HepG2 (cell line): ENCODE measurements at regions not wholly inside any gene's neighbourhood (a gene's known extent, or its start where the extent isn't known, plus 50 kb on each side); places are given as distances from the start of the nearest gene placed in this dataset.

ENCODE experiments used
- ATAC-seq: fragments of 200-7000 bp; cut with Tn5 transposase; 3 replicates; pipeline ENCODE4 v1.9.1; 2020; ENCODE audit warnings: mild to moderate bottlenecking, moderate library complexity
- BruUV-seq: library from RNA; stranded (reverse); fragments of 400-500 nt; replicated peaks from 2 replicates; lab custom pipeline; 2021; lab: Mats Ljungman, UMichigan
- CTCF ChIA-PET: fragments of 300-600 bp; formaldehyde crosslinking; extraction: SDS; loops from one replicate; lab custom pipeline; 2021; ENCODE audit warnings: low total read pairs, inconsistent platforms, low intra/inter-chr PET ratio; lab: Yijun Ruan, JAX
- POLR2A ChIA-PET: fragments of 350-600 bp; sonication (Branson Sonifier 250); formaldehyde crosslinking; loops from one replicate; lab custom pipeline; 2020; ENCODE audit warnings: antibody characterized with exemption, inconsistent platforms; lab: Yijun Ruan, JAX
- DNase-seq: peaks from one replicate; pipeline ENCODE4 v3.0.0-alpha.2; 2015; ENCODE audit warnings: low spot score
- FAIRE-seq: peaks from 3 replicates; lab custom pipeline; 2011; peaks lifted over from hg19 to GRCh38; lab: Jason Lieb, UNC
- H2AFZ ChIP-seq: one replicate; pipeline ENCODE4 v1.6.1; 2011; ENCODE audit warnings: low read length, inconsistent platforms
- H3K27ac ChIP-seq: fragments of 300-600 bp; 3 replicates; pipeline ENCODE4 v1.8.0; 2011; ENCODE audit warnings: mixed run types, mild to moderate bottlenecking, mixed read lengths, low read length, inconsistent platforms; ENCODE audit not compliant: insufficient read depth; ENCODE audit errors: extremely low read length
- H3K27me3 ChIP-seq, 2 experiments: fragments of 200-600 bp in 1 of 2; 2 replicates in 1 of 2; 3 replicates in 1 of 2; pipeline versions ENCODE4 v1.6.0 to v1.8.0; 2011; ENCODE audit warnings: low read length in 2 of 2, mild to moderate bottlenecking in 2 of 2, moderate library complexity in 2 of 2, inconsistent platforms in 1 of 2; ENCODE audit not compliant: insufficient read depth in 2 of 2, control insufficient read depth in 1 of 2
- H3K36me3 ChIP-seq, 2 experiments: fragments of 200-600 bp in 1 of 2; replicated peaks in 1 of 2; 2 replicates in 1 of 2; 3 replicates in 1 of 2; pipeline versions ENCODE4 v1.5.1 to v1.8.0; 2011; ENCODE audit warnings: low read length in 2 of 2, inconsistent platforms in 1 of 2; ENCODE audit not compliant: insufficient read depth in 2 of 2, control insufficient read depth in 1 of 2
- H3K4me1 ChIP-seq: 2 replicates; pipeline ENCODE4 v1.5.1; 2012; ENCODE audit warnings: low read length, inconsistent platforms; ENCODE audit not compliant: insufficient read depth
- H3K4me2 ChIP-seq: 2 replicates; pipeline ENCODE4 v1.6.0; 2011; ENCODE audit warnings: low read depth, low read length, inconsistent platforms
- H3K4me3 ChIP-seq, 3 experiments: fragments of 200-600 bp in 1 of 3; sonication (generic), shearing (Covaris generic) in 1 of 3; replicated peaks in 1 of 3; 2 replicates each; pipeline ENCODE4 v1.5.1; 2011 to 2016; ENCODE audit warnings: low read length in 3 of 3, inconsistent platforms in 2 of 3, low read depth in 2 of 3, mild to moderate bottlenecking in 2 of 3, control low read depth in 1 of 3, mixed read lengths in 1 of 3; ENCODE audit not compliant: insufficient read depth in 1 of 3
- H3K79me2 ChIP-seq: one replicate; pipeline ENCODE4 v1.6.1; 2011; ENCODE audit warnings: low read length, inconsistent platforms; ENCODE audit not compliant: insufficient read depth
- H3K9ac ChIP-seq: 2 replicates; pipeline ENCODE4 v1.6.0; 2011; ENCODE audit warnings: mild to moderate bottlenecking, low read depth, low read length, inconsistent platforms; ENCODE audit not compliant: insufficient read depth
- H3K9me3 ChIP-seq: 2 replicates; pipeline ENCODE4 v1.5.1; 2012; ENCODE audit warnings: mild to moderate bottlenecking, low read length
- H4K20me1 ChIP-seq: 2 replicates; pipeline ENCODE4 v1.6.0; 2011; ENCODE audit warnings: inconsistent platforms, mild to moderate bottlenecking, low read length, moderate library complexity; ENCODE audit not compliant: insufficient read depth
- DMAP1 ChIP-seq: IDR thresholded peaks from 2 replicates; pipeline ENCODE4 v1.6.1; 2016
- ELF3 ChIP-seq: IDR thresholded peaks from 2 replicates; pipeline ENCODE4 v1.6.1; 2016; ENCODE audit warnings: missing genetic modification reagents, missing compliant biosample characterization
- GABPA ChIP-seq, 2 experiments: IDR thresholded peaks; 2 replicates each; pipeline ENCODE4 v1.6.1; 2011 to 2016; ENCODE audit warnings: low read depth in 2 of 2, low read length in 1 of 2, missing biosample characterization in 1 of 2, missing genetic modification characterization in 1 of 2
- GTF3A ChIP-seq: sonication (generic); formaldehyde crosslinking; conservative IDR thresholded peaks from 2 replicates; pipeline ENCODE4 v1.4.0; 2020; ENCODE audit warnings: mild to moderate bottlenecking, missing genetic modification reagents
- JARID2 ChIP-seq: sonication (generic); formaldehyde crosslinking; IDR thresholded peaks from 2 replicates; pipeline ENCODE4 v1.8.1; 2023; ENCODE audit warnings: missing genetic modification reagents, inconsistent platforms; ENCODE audit not compliant: insufficient replicate concordance
- KDM3A ChIP-seq: IDR thresholded peaks from 2 replicates; pipeline ENCODE4 v1.6.1; 2018; ENCODE audit warnings: low read depth, missing compliant biosample characterization
- KLF13 ChIP-seq: sonication (generic); formaldehyde crosslinking; IDR thresholded peaks from 2 replicates; pipeline ENCODE4 v1.4.0; 2020; ENCODE audit warnings: mild to moderate bottlenecking, missing genetic modification reagents
- MTF1 ChIP-seq: sonication (generic); formaldehyde crosslinking; IDR thresholded peaks from 2 replicates; pipeline ENCODE4 v1.5.0; 2020; ENCODE audit warnings: missing genetic modification reagents
- MYNN ChIP-seq: sonication (generic); formaldehyde crosslinking; IDR thresholded peaks from 2 replicates; pipeline ENCODE4 v1.4.0; 2020; ENCODE audit warnings: mild to moderate bottlenecking, low read depth, missing genetic modification reagents
- ZC3H4 ChIP-seq: sonication (generic); formaldehyde crosslinking; IDR thresholded peaks from 2 replicates; pipeline ENCODE4 v1.4.0; 2020; ENCODE audit warnings: missing genetic modification reagents, borderline replicate concordance
- ZNF256 ChIP-seq: sonication (generic); formaldehyde crosslinking; conservative IDR thresholded peaks from 2 replicates; pipeline ENCODE4 v1.4.0; 2020; ENCODE audit warnings: missing genetic modification reagents
- ZNF549 ChIP-seq: sonication (generic); formaldehyde crosslinking; IDR thresholded peaks from 2 replicates; pipeline ENCODE4 v1.5.0; 2020; ENCODE audit warnings: missing genetic modification reagents
- WGBS: methylation state at CpG from one replicate; pipeline ENCODE4 v1.1.6; 2017; ENCODE audit warnings: low lambda C conversion rate; 5-methylcytosine and 5-hydroxymethylcytosine counted together
- in situ Hi-C: cut with HindIII; loops from 2 replicates; pipeline ENCODE4 v1.10.0; 2017; ENCODE audit warnings: low pct_unique_long_range_greater_than_20kb; ENCODE audit not compliant: extremely low pct_ligation_motif_present
- intact Hi-C: fragments of 100-400 bp; cut with micrococcal nuclease; formaldehyde crosslinking; loops from one replicate; pipeline ENCODE4 v1.10.0; 2022; ENCODE audit not compliant: unreplicated experiment
- TF ChIP-seq, protein P1 (sequence below): fragments of 450-650 bp; IDR thresholded peaks from 2 replicates; pipeline ENCODE4 v1.6.1; 2017

DNA sequence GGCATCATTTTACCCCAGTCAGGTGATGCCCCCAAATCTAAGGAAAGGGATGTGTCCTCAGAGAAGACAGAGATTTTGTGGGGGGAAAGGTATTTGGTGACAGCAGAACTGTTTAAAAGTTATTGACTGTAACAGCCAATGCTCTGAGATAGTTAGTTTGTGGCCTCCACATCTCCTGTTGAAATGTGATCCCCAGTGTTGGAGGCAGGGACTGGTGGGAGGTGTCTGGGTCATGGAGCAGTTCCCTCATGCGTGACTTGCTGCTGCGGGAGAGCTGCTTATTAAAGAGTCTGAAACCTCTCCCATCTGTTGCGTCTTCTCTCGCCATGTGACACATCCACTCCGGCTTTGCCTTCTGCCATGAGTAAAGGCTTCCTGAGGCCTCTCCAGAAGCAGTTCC lies 282.8 kb upstream of the FOXQ1 start:
- H3K9ac ChIP-seq, result no peak overlapping the region
- no TSS peak for BruUV-seq
- no peak overlapping the region for H3K27ac ChIP-seq
- TF ChIP-seq GABPA (IDR thresholded peaks at IDR 0.05; ENCODE audit: low read depth, low read length) (no peak), GABPA (CRISPR knock-in tag; IDR thresholded peaks at IDR 0.05; ENCODE audit: low read depth) (no peak), MTF1 (CRISPR knock-in tag) (no peak), ELF3 (CRISPR knock-in tag) (no peak), MYNN (CRISPR knock-in tag) (no peak), KLF13 (no peak), ZNF256 (CRISPR knock-in tag) (no peak), ZC3H4 (CRISPR knock-in tag) (no peak), DMAP1 (CRISPR knock-in tag) (no peak), JARID2 (CRISPR knock-in tag) (no peak), ZNF549 (CRISPR knock-in tag) (no peak), KDM3A (CRISPR knock-in tag) (no peak), GTF3A (CRISPR knock-in tag) (no peak)
- TF ChIP-seq, protein P1, sequence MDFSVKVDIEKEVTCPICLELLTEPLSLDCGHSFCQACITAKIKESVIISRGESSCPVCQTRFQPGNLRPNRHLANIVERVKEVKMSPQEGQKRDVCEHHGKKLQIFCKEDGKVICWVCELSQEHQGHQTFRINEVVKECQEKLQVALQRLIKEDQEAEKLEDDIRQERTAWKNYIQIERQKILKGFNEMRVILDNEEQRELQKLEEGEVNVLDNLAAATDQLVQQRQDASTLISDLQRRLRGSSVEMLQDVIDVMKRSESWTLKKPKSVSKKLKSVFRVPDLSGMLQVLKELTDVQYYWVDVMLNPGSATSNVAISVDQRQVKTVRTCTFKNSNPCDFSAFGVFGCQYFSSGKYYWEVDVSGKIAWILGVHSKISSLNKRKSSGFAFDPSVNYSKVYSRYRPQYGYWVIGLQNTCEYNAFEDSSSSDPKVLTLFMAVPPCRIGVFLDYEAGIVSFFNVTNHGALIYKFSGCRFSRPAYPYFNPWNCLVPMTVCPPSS, result no peak
- WGBS, result 89% methylated on average over 5 of the region's 5 CpGs
- FAIRE-seq (peak; percentile 8), DNase-seq (no peak), ATAC-seq (no peak)
- H3K79me2 ChIP-seq, result no peaks in the 10 kb centered on the region
- no peaks in the 10 kb centered on the region for H3K9me3 ChIP-seq
- CTCF ChIA-PET, result no interaction called here
- H3K36me3 ChIP-seq, result no peaks in the 10 kb centered on the region
- in situ Hi-C loops (no loop called here), intact Hi-C loops (no loop called here)
- no peak overlapping the region for H3K4me3 ChIP-seq
- H3K4me2 ChIP-seq, result no peak overlapping the region
- H3K27me3 ChIP-seq, result no peaks in the 10 kb centered on the region
- no peaks in the 10 kb centered on the region for H4K20me1 ChIP-seq
- POLR2A ChIA-PET, result no interaction called here
- no peak overlapping the region for H2AFZ ChIP-seq
- peaks cover 17% of the 10 kb centered on the region for H3K4me1 ChIP-seq
